ENCODE measurements at regions not wholly inside any gene's neighbourhood (a gene's known extent, or its start where the extent isn't known, plus 50 kb on each side); places are given as distances from the start of the nearest gene placed in this dataset.

DNA sequence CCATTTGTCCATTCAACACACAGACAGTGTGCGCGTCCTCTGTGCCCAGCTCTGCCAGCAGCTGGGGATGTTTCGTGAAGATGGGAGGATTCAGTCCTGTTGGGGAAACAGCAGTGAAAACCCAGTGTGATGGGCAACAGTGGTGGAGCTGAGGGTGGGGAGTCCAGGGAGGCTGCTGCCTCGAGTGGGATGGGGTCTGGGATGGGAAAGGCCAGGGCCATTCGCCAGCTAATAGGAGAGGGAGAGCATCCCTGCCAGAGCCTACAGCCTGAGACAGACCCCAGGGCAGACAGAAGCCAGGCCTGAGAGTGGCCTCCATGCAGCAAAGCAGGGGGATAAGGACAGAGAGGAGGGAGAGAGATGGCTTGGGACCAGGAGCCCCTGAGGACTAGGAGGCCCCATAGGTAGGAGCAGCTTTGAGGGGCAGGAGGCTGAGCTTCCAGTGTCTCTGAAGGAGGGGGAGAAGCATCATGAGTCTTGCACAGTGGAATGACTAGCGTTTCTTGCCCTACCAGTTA, 252.6 kb downstream of the NPHP4 start:
- Mint-ChIP-seq H3K27ac (no peak overlapping the region), H3K9me3 (peaks cover 9% of the 10 kb centered on the region), H3K4me1 (peaks cover 2% of the 10 kb centered on the region; the same call in 2 of the 3 replicates), H3K36me3 (ENCODE audit: low read depth) (peaks cover 5% of the 10 kb centered on the region; the same call in 2 of the 3 replicates), H3K4me3 (no peak overlapping the region), H3K27me3 (ENCODE audit: insufficient read depth, low read depth, poor library complexity) (peaks cover 6% of the 10 kb centered on the region)
- Histone ChIP-seq H4K20me1 (replicated peaks; ENCODE audit: insufficient read depth) (no peaks in the 10 kb centered on the region), H3K4me2 (no peak overlapping the region), H3K79me2 (replicated peaks; ENCODE audit: insufficient read depth) (no peaks in the 10 kb centered on the region), H3K4me1 (ENCODE audit: insufficient read depth) (no peaks in the 10 kb centered on the region), H3F3A (replicated peaks; ENCODE audit: low read depth) (no peaks in the 10 kb centered on the region), H3K27me3 (ENCODE audit: insufficient read depth) (no peaks in the 10 kb centered on the region), H3K4me3 (no peak overlapping the region), H2AFZ (no peak overlapping the region), H3K27ac (ENCODE audit: low read depth) (no peak overlapping the region), H3K36me3 (ENCODE audit: insufficient read depth) (0 out of 2 replicates have a peak, but pooled peaks cover 4% of the 10 kb centered on the region), H3K9me2 (ENCODE audit: insufficient read depth) (no peaks in the 10 kb centered on the region)
- DNase-seq (ENCODE audit: low spot score) (no peak), ATAC-seq (no peak)
- TF ChIP-seq, protein P1, sequence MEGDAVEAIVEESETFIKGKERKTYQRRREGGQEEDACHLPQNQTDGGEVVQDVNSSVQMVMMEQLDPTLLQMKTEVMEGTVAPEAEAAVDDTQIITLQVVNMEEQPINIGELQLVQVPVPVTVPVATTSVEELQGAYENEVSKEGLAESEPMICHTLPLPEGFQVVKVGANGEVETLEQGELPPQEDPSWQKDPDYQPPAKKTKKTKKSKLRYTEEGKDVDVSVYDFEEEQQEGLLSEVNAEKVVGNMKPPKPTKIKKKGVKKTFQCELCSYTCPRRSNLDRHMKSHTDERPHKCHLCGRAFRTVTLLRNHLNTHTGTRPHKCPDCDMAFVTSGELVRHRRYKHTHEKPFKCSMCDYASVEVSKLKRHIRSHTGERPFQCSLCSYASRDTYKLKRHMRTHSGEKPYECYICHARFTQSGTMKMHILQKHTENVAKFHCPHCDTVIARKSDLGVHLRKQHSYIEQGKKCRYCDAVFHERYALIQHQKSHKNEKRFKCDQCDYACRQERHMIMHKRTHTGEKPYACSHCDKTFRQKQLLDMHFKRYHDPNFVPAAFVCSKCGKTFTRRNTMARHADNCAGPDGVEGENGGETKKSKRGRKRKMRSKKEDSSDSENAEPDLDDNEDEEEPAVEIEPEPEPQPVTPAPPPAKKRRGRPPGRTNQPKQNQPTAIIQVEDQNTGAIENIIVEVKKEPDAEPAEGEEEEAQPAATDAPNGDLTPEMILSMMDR (conservative IDR thresholded peaks at IDR 0.05; ENCODE audit: low read depth in 2 of 2) = no peak

DNA sequence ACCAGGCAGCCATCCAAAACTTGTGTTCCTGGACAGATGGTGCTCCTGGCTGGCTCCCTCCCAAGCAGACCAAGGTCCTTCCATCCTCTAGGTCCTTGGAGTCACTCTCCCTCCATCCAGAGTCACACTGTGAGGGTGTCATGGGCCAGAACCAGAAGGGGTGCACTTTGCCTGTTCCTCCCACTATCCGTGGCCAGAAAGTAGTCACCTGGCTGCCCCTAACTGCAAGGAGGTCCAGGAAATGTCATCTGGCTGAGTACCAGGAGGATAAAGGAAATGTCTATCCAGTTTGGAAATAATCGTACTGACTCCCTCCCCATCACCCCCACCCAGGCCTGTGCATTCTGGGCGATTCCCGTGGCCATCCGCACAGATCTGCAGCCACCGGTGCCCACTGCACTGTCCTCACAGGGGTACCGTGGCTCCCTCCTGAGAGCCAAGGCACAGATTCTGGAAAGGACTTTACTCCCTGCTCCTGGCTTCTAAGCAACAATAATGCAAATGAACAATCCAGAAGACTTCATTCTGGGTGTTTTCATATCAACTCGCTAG, 253.2 kb downstream of the NPHP4 start:
- Histone ChIP-seq H3K27ac (ENCODE audit: low read depth) (no peak overlapping the region), H3K4me1 (ENCODE audit: insufficient read depth) (no peaks in the 10 kb centered on the region), H2AFZ (no peak overlapping the region), H3K4me3 (no peak overlapping the region), H3K27me3 (ENCODE audit: insufficient read depth) (no peaks in the 10 kb centered on the region), H4K20me1 (replicated peaks; ENCODE audit: insufficient read depth) (no peaks in the 10 kb centered on the region), H3K9me2 (ENCODE audit: insufficient read depth) (no peaks in the 10 kb centered on the region), H3K4me2 (no peak overlapping the region), H3K79me2 (replicated peaks; ENCODE audit: insufficient read depth) (no peaks in the 10 kb centered on the region), H3K36me3 (ENCODE audit: insufficient read depth) (0 out of 2 replicates have a peak, but pooled peaks cover 4% of the 10 kb centered on the region), H3F3A (replicated peaks; ENCODE audit: low read depth) (no peaks in the 10 kb centered on the region)
- Mint-ChIP-seq H3K4me3 (no peak overlapping the region), H3K27ac (no peak overlapping the region), H3K27me3 (ENCODE audit: insufficient read depth, low read depth, poor library complexity) (peaks cover 2% of the 10 kb centered on the region), H3K9me3 (peaks cover 9% of the 10 kb centered on the region), H3K36me3 (ENCODE audit: low read depth) (peaks cover 5% of the 10 kb centered on the region; the same call in 2 of the 3 replicates), H3K4me1 (no peaks in the 10 kb centered on the region)
- DNase-seq (ENCODE audit: low spot score) = no peak
- TF ChIP-seq EZH2phosphoT487 (IDR thresholded peaks at IDR 0.05; ENCODE audit: unreplicated experiment) (no peak), POLR2AphosphoS5 (IDR thresholded peaks at IDR 0.05; ENCODE audit: low read depth) (no peak), STAT1 (IDR thresholded peaks at IDR 0.05; ENCODE audit: unreplicated experiment) (no peak)
- TF ChIP-seq, protein P2, sequence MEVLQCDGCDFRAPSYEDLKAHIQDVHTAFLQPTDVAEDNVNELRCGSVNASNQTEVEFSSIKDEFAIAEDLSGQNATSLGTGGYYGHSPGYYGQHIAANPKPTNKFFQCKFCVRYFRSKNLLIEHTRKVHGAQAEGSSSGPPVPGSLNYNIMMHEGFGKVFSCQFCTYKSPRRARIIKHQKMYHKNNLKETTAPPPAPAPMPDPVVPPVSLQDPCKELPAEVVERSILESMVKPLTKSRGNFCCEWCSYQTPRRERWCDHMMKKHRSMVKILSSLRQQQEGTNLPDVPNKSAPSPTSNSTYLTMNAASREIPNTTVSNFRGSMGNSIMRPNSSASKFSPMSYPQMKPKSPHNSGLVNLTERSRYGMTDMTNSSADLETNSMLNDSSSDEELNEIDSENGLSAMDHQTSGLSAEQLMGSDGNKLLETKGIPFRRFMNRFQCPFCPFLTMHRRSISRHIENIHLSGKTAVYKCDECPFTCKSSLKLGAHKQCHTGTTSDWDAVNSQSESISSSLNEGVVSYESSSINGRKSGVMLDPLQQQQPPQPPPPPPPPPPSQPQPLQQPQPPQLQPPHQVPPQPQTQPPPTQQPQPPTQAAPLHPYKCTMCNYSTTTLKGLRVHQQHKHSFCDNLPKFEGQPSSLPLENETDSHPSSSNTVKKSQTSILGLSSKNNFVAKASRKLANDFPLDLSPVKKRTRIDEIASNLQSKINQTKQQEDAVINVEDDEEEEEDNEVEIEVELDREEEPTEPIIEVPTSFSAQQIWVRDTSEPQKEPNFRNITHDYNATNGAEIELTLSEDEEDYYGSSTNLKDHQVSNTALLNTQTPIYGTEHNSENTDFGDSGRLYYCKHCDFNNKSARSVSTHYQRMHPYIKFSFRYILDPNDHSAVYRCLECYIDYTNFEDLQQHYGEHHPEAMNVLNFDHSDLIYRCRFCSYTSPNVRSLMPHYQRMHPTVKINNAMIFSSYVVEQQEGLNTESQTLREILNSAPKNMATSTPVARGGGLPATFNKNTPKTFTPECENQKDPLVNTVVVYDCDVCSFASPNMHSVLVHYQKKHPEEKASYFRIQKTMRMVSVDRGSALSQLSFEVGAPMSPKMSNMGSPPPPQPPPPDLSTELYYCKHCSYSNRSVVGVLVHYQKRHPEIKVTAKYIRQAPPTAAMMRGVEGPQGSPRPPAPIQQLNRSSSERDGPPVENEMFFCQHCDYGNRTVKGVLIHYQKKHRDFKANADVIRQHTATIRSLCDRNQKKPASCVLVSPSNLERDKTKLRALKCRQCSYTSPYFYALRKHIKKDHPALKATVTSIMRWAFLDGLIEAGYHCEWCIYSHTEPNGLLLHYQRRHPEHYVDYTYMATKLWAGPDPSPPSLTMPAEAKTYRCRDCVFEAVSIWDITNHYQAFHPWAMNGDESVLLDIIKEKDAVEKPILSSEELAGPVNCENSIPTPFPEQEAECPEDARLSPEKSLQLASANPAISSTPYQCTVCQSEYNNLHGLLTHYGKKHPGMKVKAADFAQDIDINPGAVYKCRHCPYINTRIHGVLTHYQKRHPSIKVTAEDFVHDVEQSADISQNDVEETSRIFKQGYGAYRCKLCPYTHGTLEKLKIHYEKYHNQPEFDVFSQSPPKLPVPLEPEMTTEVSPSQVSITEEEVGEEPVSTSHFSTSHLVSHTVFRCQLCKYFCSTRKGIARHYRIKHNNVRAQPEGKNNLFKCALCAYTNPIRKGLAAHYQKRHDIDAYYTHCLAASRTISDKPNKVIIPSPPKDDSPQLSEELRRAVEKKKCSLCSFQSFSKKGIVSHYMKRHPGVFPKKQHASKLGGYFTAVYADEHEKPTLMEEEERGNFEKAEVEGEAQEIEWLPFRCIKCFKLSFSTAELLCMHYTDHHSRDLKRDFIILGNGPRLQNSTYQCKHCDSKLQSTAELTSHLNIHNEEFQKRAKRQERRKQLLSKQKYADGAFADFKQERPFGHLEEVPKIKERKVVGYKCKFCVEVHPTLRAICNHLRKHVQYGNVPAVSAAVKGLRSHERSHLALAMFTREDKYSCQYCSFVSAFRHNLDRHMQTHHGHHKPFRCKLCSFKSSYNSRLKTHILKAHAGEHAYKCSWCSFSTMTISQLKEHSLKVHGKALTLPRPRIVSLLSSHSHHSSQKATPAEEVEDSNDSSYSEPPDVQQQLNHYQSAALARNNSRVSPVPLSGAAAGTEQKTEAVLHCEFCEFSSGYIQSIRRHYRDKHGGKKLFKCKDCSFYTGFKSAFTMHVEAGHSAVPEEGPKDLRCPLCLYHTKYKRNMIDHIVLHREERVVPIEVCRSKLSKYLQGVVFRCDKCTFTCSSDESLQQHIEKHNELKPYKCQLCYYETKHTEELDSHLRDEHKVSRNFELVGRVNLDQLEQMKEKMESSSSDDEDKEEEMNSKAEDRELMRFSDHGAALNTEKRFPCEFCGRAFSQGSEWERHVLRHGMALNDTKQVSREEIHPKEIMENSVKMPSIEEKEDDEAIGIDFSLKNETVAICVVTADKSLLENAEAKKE (CRISPR knock-in tag; IDR thresholded peaks at IDR 0.05) = no peak
- TF ChIP-seq, protein P3, sequence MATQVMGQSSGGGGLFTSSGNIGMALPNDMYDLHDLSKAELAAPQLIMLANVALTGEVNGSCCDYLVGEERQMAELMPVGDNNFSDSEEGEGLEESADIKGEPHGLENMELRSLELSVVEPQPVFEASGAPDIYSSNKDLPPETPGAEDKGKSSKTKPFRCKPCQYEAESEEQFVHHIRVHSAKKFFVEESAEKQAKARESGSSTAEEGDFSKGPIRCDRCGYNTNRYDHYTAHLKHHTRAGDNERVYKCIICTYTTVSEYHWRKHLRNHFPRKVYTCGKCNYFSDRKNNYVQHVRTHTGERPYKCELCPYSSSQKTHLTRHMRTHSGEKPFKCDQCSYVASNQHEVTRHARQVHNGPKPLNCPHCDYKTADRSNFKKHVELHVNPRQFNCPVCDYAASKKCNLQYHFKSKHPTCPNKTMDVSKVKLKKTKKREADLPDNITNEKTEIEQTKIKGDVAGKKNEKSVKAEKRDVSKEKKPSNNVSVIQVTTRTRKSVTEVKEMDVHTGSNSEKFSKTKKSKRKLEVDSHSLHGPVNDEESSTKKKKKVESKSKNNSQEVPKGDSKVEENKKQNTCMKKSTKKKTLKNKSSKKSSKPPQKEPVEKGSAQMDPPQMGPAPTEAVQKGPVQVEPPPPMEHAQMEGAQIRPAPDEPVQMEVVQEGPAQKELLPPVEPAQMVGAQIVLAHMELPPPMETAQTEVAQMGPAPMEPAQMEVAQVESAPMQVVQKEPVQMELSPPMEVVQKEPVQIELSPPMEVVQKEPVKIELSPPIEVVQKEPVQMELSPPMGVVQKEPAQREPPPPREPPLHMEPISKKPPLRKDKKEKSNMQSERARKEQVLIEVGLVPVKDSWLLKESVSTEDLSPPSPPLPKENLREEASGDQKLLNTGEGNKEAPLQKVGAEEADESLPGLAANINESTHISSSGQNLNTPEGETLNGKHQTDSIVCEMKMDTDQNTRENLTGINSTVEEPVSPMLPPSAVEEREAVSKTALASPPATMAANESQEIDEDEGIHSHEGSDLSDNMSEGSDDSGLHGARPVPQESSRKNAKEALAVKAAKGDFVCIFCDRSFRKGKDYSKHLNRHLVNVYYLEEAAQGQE (IDR thresholded peaks at IDR 0.05; ENCODE audit: unreplicated experiment) = no peak
- no peak for ATAC-seq
